ENCODE measurements at regions not wholly inside any gene's neighbourhood (a gene's known extent, or its start where the extent isn't known, plus 50 kb on each side); places are given as distances from the start of the nearest gene placed in this dataset.
"Not testable (repeated sequence)": the region's sequence is repeated elsewhere in the genome, so short reads cannot be mapped to it uniquely, and the experiment has no call there.

- not testable (repeated sequence) for H3K27ac ChIP-seq (ENCODE audit: low read length); H3K27me3 ChIP-seq (ENCODE audit: control insufficient read depth, insufficient read depth, low read length); H3K4me3 ChIP-seq (ENCODE audit: low read length); H3K36me3 ChIP-seq (ENCODE audit: control insufficient read depth, insufficient read depth, low read length); H3K4me1 ChIP-seq (ENCODE audit: control insufficient read depth, insufficient read depth, low read length); DNase-seq
- H3K9me3 ChIP-seq (replicated peaks; ENCODE audit: control insufficient read depth, low read depth, low read length) = peaks cover 16% of the 10 kb centered on the region
- 77% methylated on average over 5 of the region's 5 CpGs for WGBS (ENCODE audit: insufficient coverage)
Measured at GRCh38 chr2:153664009-153664408, 185.4 kb upstream of the RPRM start.

DNA sequence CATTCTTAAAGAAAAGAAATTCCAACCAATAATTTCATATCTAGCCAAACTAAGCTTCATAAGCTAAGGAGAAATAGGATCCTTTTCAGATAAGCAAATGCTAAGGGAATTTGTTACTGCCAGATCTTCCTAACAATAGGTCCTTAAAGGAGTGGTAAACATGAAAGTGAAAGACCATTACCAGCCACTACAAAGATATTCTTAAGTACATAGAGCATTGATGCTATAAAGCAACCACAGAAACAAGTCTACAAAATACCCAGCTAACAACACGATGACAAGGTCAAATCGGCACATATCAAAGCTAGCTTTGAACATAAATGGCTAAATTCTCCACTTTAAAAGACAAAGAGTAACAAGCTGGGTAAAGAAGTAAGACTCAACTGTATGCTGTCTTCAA lies 188.9 kb upstream of the RPRM start:
- DNase-seq = no peak
- WGBS (ENCODE audit: insufficient coverage) = no CpG with 5 or more reads among the region's 2 CpGs
- H3K27me3 ChIP-seq (ENCODE audit: control insufficient read depth, insufficient read depth, low read length) = no peaks in the 10 kb centered on the region
- H3K9me3 ChIP-seq (replicated peaks; ENCODE audit: control insufficient read depth, low read depth, low read length) = peaks cover 20% of the 10 kb centered on the region
- H3K4me3 ChIP-seq (ENCODE audit: low read length) = no peak overlapping the region
- no peaks in the 10 kb centered on the region for H3K4me1 ChIP-seq (ENCODE audit: control insufficient read depth, insufficient read depth, low read length)
- H3K27ac ChIP-seq (ENCODE audit: low read length) = no peak overlapping the region
- no peaks in the 10 kb centered on the region for H3K36me3 ChIP-seq (ENCODE audit: control insufficient read depth, insufficient read depth, low read length)

GRCh38 chr2:153668923-153669322 lies 190.4 kb upstream of the RPRM start:
- Histone ChIP-seq H3K4me1 (ENCODE audit: control insufficient read depth, insufficient read depth, low read length) (no peaks in the 10 kb centered on the region), H3K27me3 (ENCODE audit: control insufficient read depth, insufficient read depth, low read length) (no peaks in the 10 kb centered on the region), H3K4me3 (ENCODE audit: low read length) (no peak overlapping the region), H3K27ac (ENCODE audit: low read length) (no peak overlapping the region), H3K36me3 (ENCODE audit: control insufficient read depth, insufficient read depth, low read length) (no peaks in the 10 kb centered on the region), H3K9me3 (replicated peaks; ENCODE audit: control insufficient read depth, low read depth, low read length) (peaks cover 23% of the 10 kb centered on the region)
- no peak for DNase-seq
- WGBS (ENCODE audit: insufficient coverage) = 74% methylated on average over 2 of the region's 2 CpGs

GRCh38 chr2:153710128-153710527 lies 161.6 kb upstream of the GALNT13 start:
- no peaks in the 10 kb centered on the region for H3K9me3 ChIP-seq (replicated peaks; ENCODE audit: control insufficient read depth, low read depth, low read length)
- H3K4me3 ChIP-seq (ENCODE audit: low read length) = no peak overlapping the region
- no peak for DNase-seq
- no peaks in the 10 kb centered on the region for H3K36me3 ChIP-seq (ENCODE audit: control insufficient read depth, insufficient read depth, low read length)
- H3K27me3 ChIP-seq (ENCODE audit: control insufficient read depth, insufficient read depth, low read length) = no peaks in the 10 kb centered on the region
- H3K4me1 ChIP-seq (ENCODE audit: control insufficient read depth, insufficient read depth, low read length) = no peaks in the 10 kb centered on the region
- no CpG with 5 or more reads among the region's 6 CpGs for WGBS (ENCODE audit: insufficient coverage)
- H3K27ac ChIP-seq (ENCODE audit: low read length) = no peak overlapping the region

DNA sequence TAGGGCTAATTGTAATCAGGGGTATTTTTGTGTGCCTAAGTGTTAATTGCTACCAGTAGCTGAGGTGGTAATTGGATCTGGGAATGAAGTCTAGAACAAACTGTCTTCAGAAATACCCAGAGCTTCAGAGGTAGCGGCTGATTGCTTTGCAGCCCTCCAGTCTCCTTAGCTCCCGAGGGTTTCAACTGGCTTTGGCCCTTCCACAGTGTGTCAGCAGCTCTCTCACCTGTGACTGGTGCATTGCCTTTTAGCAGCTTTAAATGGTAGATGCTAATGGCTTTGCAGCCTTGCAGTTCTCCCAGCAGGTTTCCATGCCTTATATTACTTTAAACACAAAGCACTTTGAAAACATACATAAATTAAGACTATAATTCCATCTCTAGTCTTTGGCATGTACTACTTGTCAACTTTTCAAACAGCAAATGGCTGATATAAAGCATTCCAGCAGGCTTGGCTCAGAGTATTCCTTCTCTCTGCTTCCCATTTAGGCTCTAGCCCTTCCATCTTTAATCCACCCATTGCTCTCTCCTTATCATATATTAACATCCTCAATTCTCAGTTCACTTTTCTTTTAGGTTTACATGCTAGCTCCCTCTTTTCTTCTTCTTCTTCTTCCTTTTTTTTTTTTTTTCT lies 156.4 kb upstream of the GALNT13 start:
- Histone ChIP-seq H3K4me1 (ENCODE audit: control insufficient read depth, insufficient read depth, low read length) (no peaks in the 10 kb centered on the region), H3K27ac (ENCODE audit: low read length) (no peak overlapping the region), H3K9me3 (replicated peaks; ENCODE audit: control insufficient read depth, low read depth, low read length) (no peaks in the 10 kb centered on the region), H3K36me3 (ENCODE audit: control insufficient read depth, insufficient read depth, low read length) (no peaks in the 10 kb centered on the region), H3K27me3 (ENCODE audit: control insufficient read depth, insufficient read depth, low read length) (no peaks in the 10 kb centered on the region), H3K4me3 (ENCODE audit: low read length) (no peak overlapping the region)
- no peak for DNase-seq
- 37% methylated on average over 2 of the region's 2 CpGs for whole genome bisulfite sequencing (ENCODE audit: insufficient coverage)

- Histone ChIP-seq H3K27me3 (ENCODE audit: control insufficient read depth, insufficient read depth, low read length) (no peaks in the 10 kb centered on the region), H3K4me3 (ENCODE audit: low read length) (no peak overlapping the region), H3K4me1 (ENCODE audit: control insufficient read depth, insufficient read depth, low read length) (no peaks in the 10 kb centered on the region), H3K27ac (ENCODE audit: low read length) (no peak overlapping the region), H3K36me3 (ENCODE audit: control insufficient read depth, insufficient read depth, low read length) (no peaks in the 10 kb centered on the region), H3K9me3 (replicated peaks; ENCODE audit: control insufficient read depth, low read depth, low read length) (no peaks in the 10 kb centered on the region)
- WGBS (ENCODE audit: insufficient coverage) = no CpG with 5 or more reads among the region's 2 CpGs
- no peak for DNase-seq
Measured at GRCh38 chr2:153717060-153717459, 154.7 kb upstream of the GALNT13 start.

- H3K4me3 ChIP-seq (ENCODE audit: low read length) = no peak overlapping the region
- H3K9me3 ChIP-seq (replicated peaks; ENCODE audit: control insufficient read depth, low read depth, low read length) = peaks cover 2% of the 10 kb centered on the region
- no peak overlapping the region for H3K27ac ChIP-seq (ENCODE audit: low read length)
- no peaks in the 10 kb centered on the region for H3K4me1 ChIP-seq (ENCODE audit: control insufficient read depth, insufficient read depth, low read length)
- H3K36me3 ChIP-seq (ENCODE audit: control insufficient read depth, insufficient read depth, low read length) = no peaks in the 10 kb centered on the region
- DNase-seq = no peak
- no peaks in the 10 kb centered on the region for H3K27me3 ChIP-seq (ENCODE audit: control insufficient read depth, insufficient read depth, low read length)
Measured at GRCh38 chr2:153739394-153739793, 132.3 kb upstream of the GALNT13 start.

GRCh38 chr2:153761936-153762335 lies 109.8 kb upstream of the GALNT13 start:
- WGBS (ENCODE audit: insufficient coverage) = 56% methylated on average over 1 of the region's 1 CpG
- DNase-seq = no peak
- H3K27ac ChIP-seq (ENCODE audit: low read length) = no peak overlapping the region
- H3K4me1 ChIP-seq (ENCODE audit: control insufficient read depth, insufficient read depth, low read length) = no peaks in the 10 kb centered on the region
- peaks cover 29% of the 10 kb centered on the region for H3K9me3 ChIP-seq (replicated peaks; ENCODE audit: control insufficient read depth, low read depth, low read length)
- H3K27me3 ChIP-seq (ENCODE audit: control insufficient read depth, insufficient read depth, low read length) = no peaks in the 10 kb centered on the region
- H3K4me3 ChIP-seq (ENCODE audit: low read length) = no peak overlapping the region
- no peaks in the 10 kb centered on the region for H3K36me3 ChIP-seq (ENCODE audit: control insufficient read depth, insufficient read depth, low read length)

- Histone ChIP-seq H3K9me3 (replicated peaks; ENCODE audit: control insufficient read depth, low read depth, low read length) (peaks cover 47% of the 10 kb centered on the region), H3K36me3 (ENCODE audit: control insufficient read depth, insufficient read depth, low read length) (no peaks in the 10 kb centered on the region), H3K4me1 (ENCODE audit: control insufficient read depth, insufficient read depth, low read length) (no peaks in the 10 kb centered on the region), H3K4me3 (ENCODE audit: low read length) (no peak overlapping the region), H3K27me3 (ENCODE audit: control insufficient read depth, insufficient read depth, low read length) (no peaks in the 10 kb centered on the region), H3K27ac (ENCODE audit: low read length) (no peak overlapping the region)
- no peak for DNase-seq
Measured at GRCh38 chr2:153766415-153766814, 105.3 kb upstream of the GALNT13 start.

- H3K27ac ChIP-seq (ENCODE audit: low read length) = no peak overlapping the region
Measured at GRCh38 chr2:153770359-153770991, 101.2 kb upstream of the GALNT13 start.

GRCh38 chr2:153780241-153780640 lies 91.5 kb upstream of the GALNT13 start:
- Histone ChIP-seq H3K36me3 (ENCODE audit: control insufficient read depth, insufficient read depth, low read length) (no peaks in the 10 kb centered on the region), H3K9me3 (replicated peaks; ENCODE audit: control insufficient read depth, low read depth, low read length) (peaks cover 8% of the 10 kb centered on the region), H3K27ac (ENCODE audit: low read length) (no peak overlapping the region), H3K4me3 (ENCODE audit: low read length) (no peak overlapping the region), H3K4me1 (ENCODE audit: control insufficient read depth, insufficient read depth, low read length) (no peaks in the 10 kb centered on the region), H3K27me3 (ENCODE audit: control insufficient read depth, insufficient read depth, low read length) (no peaks in the 10 kb centered on the region)
- whole genome bisulfite sequencing (ENCODE audit: insufficient coverage) = no CpG with 5 or more reads among the region's 2 CpGs
- no peak for DNase-seq

More at GRCh38 chr2:153770359-153770991, 101.2 kb upstream of the GALNT13 start:
- Histone ChIP-seq H3K4me3 (ENCODE audit: low read length) (no peak overlapping the region), H3K9me3 (replicated peaks; ENCODE audit: control insufficient read depth, low read depth, low read length) (peaks cover 32% of the 10 kb centered on the region), H3K27me3 (ENCODE audit: control insufficient read depth, insufficient read depth, low read length) (no peaks in the 10 kb centered on the region), H3K4me1 (ENCODE audit: control insufficient read depth, insufficient read depth, low read length) (no peaks in the 10 kb centered on the region), H3K36me3 (ENCODE audit: control insufficient read depth, insufficient read depth, low read length) (no peaks in the 10 kb centered on the region)
- no peak for DNase-seq
- 58% methylated on average over 1 of the region's 4 CpGs for WGBS (ENCODE audit: insufficient coverage)
